Gastroesophageal sphincter (tissue), 3 donors: ENCODE measurements at regions not wholly inside any gene's neighbourhood (a gene's known extent, or its start where the extent isn't known, plus 50 kb on each side); places are given as distances from the start of the nearest gene placed in this dataset.

ENCODE experiments used
- CTCF ChIP-seq, 4 experiments: fragments of 200-600 bp in 2 of 4; fragments of 450-650 bp in 2 of 4; sonication (generic) in 1 of 4; IDR thresholded peaks; one replicate each; pipeline ENCODE4 v1.5.1; 2017 to 2019; ENCODE audit warnings: antibody characterized with exemption in 4 of 4, mild to moderate bottlenecking in 2 of 4, moderate library complexity in 2 of 4
- EP300 ChIP-seq: sonication (generic); formaldehyde crosslinking; IDR thresholded peaks from one replicate; pipeline ENCODE4 v1.6.1; 2017; ENCODE audit warnings: antibody characterized with exemption, mild to moderate bottlenecking
- POLR2A ChIP-seq, 2 donors: fragments of 450-650 bp; IDR thresholded peaks; one replicate each; pipeline ENCODE4 v1.6.1; 2017; ENCODE audit warnings: antibody characterized with exemption in 2 of 2, mild to moderate bottlenecking in 2 of 2, moderate library complexity in 1 of 2
- POLR2AphosphoS5 ChIP-seq: sonication (generic); formaldehyde crosslinking; IDR thresholded peaks from one replicate; pipeline ENCODE4 v1.6.1; 2017; ENCODE audit warnings: antibody characterized with exemption

- TF ChIP-seq POLR2AphosphoS5 (no peak), CTCF (IDR thresholded peaks at IDR 0.05) (no peak), POLR2A (IDR thresholded peaks at IDR 0.05) (no peak), EP300 (no peak)
These were observed 606.3 kb upstream of the IGFBP3 start for GRCh38 chr7:46527360-46527759.
